ENCODE measurements at regions not wholly inside any gene's neighbourhood (a gene's known extent, or its start where the extent isn't known, plus 50 kb on each side); places are given as distances from the start of the nearest gene placed in this dataset.

DNA sequence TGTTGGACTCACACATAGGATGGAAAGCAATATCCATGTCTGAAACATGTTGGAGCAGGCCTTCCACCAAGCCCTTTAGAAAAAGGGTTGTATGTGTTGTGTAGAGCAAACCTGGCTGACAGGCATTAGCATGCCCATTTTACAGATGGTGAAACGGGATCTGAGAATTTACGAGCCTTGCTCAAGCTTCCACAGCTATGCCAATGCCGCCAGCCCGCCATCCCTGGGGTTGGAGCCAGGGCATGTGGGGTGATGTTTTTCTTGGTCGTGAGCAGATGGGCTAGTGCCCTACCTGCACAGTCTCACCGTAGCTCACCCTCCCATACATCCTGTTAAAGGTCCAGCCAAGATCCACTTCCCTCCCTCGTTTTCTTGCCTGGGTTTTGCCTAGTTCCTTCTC lies 97.5 kb upstream of the TLE3 start:
- intact Hi-C loops (cut with DNase I; ENCODE audit: low total_unique reads) = no loop called here
- peaks cover 14% of the 10 kb centered on the region for H3K4me1 ChIP-seq
- no peaks in the 10 kb centered on the region for H3K9me3 ChIP-seq
- 78 to 79% methylated on average over 7 of the region's 7 CpGs for WGBS, 2 donors
- H3K36me3 ChIP-seq (ENCODE audit: low read depth, missing control alignments) = no peaks in the 10 kb centered on the region
- no peak overlapping the region for H3K4me3 ChIP-seq
- DNase-seq = no peak
- peak overlapping the region; percentile 27 to 56 for H3K27ac ChIP-seq
- TF ChIP-seq POLR2A (IDR thresholded peaks at IDR 0.05) = no peak
- TF ChIP-seq, protein P1, sequence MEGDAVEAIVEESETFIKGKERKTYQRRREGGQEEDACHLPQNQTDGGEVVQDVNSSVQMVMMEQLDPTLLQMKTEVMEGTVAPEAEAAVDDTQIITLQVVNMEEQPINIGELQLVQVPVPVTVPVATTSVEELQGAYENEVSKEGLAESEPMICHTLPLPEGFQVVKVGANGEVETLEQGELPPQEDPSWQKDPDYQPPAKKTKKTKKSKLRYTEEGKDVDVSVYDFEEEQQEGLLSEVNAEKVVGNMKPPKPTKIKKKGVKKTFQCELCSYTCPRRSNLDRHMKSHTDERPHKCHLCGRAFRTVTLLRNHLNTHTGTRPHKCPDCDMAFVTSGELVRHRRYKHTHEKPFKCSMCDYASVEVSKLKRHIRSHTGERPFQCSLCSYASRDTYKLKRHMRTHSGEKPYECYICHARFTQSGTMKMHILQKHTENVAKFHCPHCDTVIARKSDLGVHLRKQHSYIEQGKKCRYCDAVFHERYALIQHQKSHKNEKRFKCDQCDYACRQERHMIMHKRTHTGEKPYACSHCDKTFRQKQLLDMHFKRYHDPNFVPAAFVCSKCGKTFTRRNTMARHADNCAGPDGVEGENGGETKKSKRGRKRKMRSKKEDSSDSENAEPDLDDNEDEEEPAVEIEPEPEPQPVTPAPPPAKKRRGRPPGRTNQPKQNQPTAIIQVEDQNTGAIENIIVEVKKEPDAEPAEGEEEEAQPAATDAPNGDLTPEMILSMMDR (IDR thresholded peaks at IDR 0.05) = no peak
- H3K27me3 ChIP-seq = no peaks in the 10 kb centered on the region

DNA sequence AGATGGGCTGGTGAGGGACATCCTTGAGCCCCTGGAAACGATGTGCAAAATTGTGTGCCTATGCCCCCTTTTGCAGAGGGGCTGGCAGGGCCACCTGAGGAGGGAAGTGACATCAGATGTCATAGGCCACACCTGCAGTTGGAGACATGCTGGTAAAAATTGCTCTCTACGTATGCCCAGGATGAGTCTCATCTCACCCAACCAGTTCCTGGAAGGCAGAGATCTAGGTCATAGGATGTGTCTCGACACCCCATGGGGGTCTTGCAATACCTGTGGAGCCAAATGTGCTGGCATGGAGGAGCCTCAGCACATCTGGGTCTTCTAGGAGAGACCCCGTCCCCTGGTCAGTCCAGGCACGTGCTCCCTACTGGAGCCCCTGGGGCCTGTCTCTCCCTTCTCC lies 96.5 kb upstream of the TLE3 start:
- WGBS, 2 donors = 87 to 100% methylated on average over 4 to 5 of the region's 5 CpGs
- no peaks in the 10 kb centered on the region for H3K27me3 ChIP-seq
- peaks cover 14% of the 10 kb centered on the region for H3K4me1 ChIP-seq
- no peak for DNase-seq
- intact Hi-C loops (cut with DNase I; ENCODE audit: low total_unique reads) = no loop called here
- no peaks in the 10 kb centered on the region for H3K9me3 ChIP-seq
- H3K36me3 ChIP-seq (ENCODE audit: low read depth, missing control alignments) = no peaks in the 10 kb centered on the region
- H3K4me3 ChIP-seq = no peak overlapping the region
- no peak overlapping the region for H3K27ac ChIP-seq
- no peak for TF ChIP-seq POLR2A (IDR thresholded peaks at IDR 0.05)
- TF ChIP-seq, protein P1 (IDR thresholded peaks at IDR 0.05) = no peak

DNA sequence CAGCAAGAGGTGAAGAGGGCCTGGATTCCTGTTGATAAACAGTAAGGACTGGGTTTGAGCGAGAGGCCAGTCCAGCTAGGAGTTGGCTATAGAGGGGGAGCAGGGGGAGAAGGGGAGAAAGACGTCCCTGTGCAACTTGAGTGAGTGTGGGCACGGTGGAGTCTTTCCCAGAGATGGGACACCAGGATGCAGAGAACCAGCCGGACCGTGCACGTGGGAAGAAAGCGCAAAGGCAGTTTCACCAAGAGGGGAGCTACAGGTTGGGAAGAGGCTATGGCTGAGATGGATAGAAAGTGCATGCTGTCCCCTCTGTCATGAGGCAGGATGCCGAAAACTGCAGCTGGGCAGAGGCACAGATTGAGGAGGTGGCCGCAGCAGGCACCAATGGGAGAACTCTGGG lies 96.0 kb upstream of the TLE3 start:
- intact Hi-C loops (cut with DNase I; ENCODE audit: low total_unique reads) = no loop called here
- Histone ChIP-seq H3K9me3 (no peaks in the 10 kb centered on the region), H3K4me1 (peaks cover 14% of the 10 kb centered on the region), H3K27me3 (no peaks in the 10 kb centered on the region), H3K36me3 (ENCODE audit: low read depth, missing control alignments) (no peaks in the 10 kb centered on the region), H3K27ac (no peak overlapping the region), H3K4me3 (no peak overlapping the region)
- TF ChIP-seq, protein P1 (IDR thresholded peaks at IDR 0.05) = no peak
- DNase-seq = no peak
- 85 to 92% methylated on average over 9 of the region's 9 CpGs for WGBS, 2 donors

DNA sequence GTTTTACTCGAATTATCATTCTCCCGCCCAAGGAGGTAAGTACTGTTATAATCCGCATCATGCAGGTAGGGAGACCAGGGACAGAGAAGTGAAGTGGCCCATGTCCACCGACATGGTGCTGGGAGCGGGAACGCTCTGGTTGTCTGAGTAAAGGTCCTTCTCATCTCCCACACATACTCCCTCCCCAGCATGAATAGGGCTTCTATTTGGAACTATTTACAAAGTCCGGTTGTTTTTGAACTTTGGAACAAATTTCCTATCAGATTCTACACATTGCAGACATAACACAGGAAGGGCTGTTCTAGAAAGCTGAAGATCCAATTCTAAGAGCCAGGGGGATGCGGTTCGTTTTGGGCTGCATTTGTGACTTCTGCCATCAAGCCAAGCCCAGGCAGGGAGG lies 94.8 kb upstream of the TLE3 start:
- intact Hi-C loops (cut with DNase I; ENCODE audit: low total_unique reads) = no loop called here
- Histone ChIP-seq H3K4me1 (peaks cover 14% of the 10 kb centered on the region), H3K9me3 (no peaks in the 10 kb centered on the region), H3K27ac (no peak overlapping the region), H3K36me3 (ENCODE audit: low read depth, missing control alignments) (no peaks in the 10 kb centered on the region), H3K27me3 (no peaks in the 10 kb centered on the region), H3K4me3 (no peak overlapping the region)
- WGBS, 2 donors = 81 to 82% methylated on average over 9 of the region's 9 CpGs
- TF ChIP-seq, protein P1 (IDR thresholded peaks at IDR 0.05) = no peak
- no peak for TF ChIP-seq POLR2A (IDR thresholded peaks at IDR 0.05)
- DNase-seq = no peak

DNA sequence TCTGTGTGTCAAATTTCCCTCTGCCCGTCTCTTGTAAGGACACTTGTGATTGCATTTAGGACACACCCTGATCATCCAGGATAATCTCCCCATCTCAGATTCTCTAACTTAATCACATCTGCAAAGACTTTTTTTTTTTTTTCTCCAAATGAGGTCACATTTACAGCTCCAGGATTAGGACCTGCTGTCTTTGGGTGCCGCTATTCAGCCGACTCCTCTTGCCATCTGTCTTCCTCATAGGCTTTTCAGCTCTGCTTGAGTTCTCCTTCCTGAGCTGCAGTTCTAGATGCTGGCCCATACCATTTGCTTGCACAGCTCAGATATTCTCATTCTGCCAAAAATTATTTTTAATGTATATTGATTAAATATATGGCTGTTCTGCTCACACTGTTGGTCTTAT lies 94.3 kb upstream of the TLE3 start:
- H3K4me3 ChIP-seq = no peak overlapping the region
- H3K36me3 ChIP-seq (ENCODE audit: low read depth, missing control alignments) = no peaks in the 10 kb centered on the region
- 97 to 100% methylated on average over 3 of the region's 3 CpGs for WGBS, 2 donors
- H3K27me3 ChIP-seq = no peaks in the 10 kb centered on the region
- peaks cover 14% of the 10 kb centered on the region for H3K4me1 ChIP-seq
- intact Hi-C loops (cut with DNase I; ENCODE audit: low total_unique reads) = no loop called here
- DNase-seq = no peak
- no peak for TF ChIP-seq POLR2A (IDR thresholded peaks at IDR 0.05)
- TF ChIP-seq, protein P1 (IDR thresholded peaks at IDR 0.05) = no peak
- no peaks in the 10 kb centered on the region for H3K9me3 ChIP-seq
- H3K27ac ChIP-seq = no peak overlapping the region
